ENCODE measurements at regions not wholly inside any gene's neighbourhood (a gene's known extent, or its start where the extent isn't known, plus 50 kb on each side); places are given as distances from the start of the nearest gene placed in this dataset.

DNA sequence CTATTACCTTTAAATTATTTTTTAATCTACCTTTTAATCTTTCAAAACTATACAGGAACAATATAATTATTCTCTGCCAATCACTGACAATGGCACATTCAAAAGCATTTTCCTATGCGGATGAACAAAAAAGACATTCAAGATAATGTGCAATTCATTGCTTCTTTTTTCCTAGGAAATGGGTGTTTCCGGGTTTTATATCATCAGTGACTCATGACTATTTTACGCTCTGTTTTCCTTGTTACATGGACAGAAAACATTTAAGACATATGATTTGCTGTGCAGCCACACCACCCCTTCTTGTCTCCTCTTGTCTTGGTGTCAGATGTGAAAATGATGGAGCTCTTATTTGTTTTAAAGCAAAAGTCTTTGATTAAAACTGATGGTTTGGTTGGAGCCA is 184.7 kb upstream of the LINC00305 start:
- Histone ChIP-seq H3K27ac (ENCODE audit: low read depth, low read length) (no peak overlapping the region), H3K36me3 (ENCODE audit: control insufficient read depth, low read length) (no peaks in the 10 kb centered on the region), H3K9me3 (ENCODE audit: control insufficient read depth, insufficient read depth, low read length) (no peaks in the 10 kb centered on the region), H3K27me3 (ENCODE audit: control insufficient read depth, low read length) (no peaks in the 10 kb centered on the region), H3K9me2 (replicated peaks; ENCODE audit: control insufficient read depth, low read length) (no peaks in the 10 kb centered on the region), H3K79me2 (ENCODE audit: control insufficient read depth, low read length) (no peaks in the 10 kb centered on the region), H3K4me2 (ENCODE audit: low read length) (no peak overlapping the region), H3K4me1 (ENCODE audit: control insufficient read depth, low read length) (no peaks in the 10 kb centered on the region), H4K20me1 (ENCODE audit: control insufficient read depth, insufficient read depth, low read depth, low read length) (no peaks in the 10 kb centered on the region), H3K4me3 (ENCODE audit: low read length) (no peak overlapping the region), H3F3A (ENCODE audit: control insufficient read depth, insufficient read depth) (no peaks in the 10 kb centered on the region)
- TF ChIP-seq EZH2phosphoT487 (IDR thresholded peaks at IDR 0.05; ENCODE audit: borderline replicate concordance, low read length): no peak
- TF ChIP-seq, protein P1, sequence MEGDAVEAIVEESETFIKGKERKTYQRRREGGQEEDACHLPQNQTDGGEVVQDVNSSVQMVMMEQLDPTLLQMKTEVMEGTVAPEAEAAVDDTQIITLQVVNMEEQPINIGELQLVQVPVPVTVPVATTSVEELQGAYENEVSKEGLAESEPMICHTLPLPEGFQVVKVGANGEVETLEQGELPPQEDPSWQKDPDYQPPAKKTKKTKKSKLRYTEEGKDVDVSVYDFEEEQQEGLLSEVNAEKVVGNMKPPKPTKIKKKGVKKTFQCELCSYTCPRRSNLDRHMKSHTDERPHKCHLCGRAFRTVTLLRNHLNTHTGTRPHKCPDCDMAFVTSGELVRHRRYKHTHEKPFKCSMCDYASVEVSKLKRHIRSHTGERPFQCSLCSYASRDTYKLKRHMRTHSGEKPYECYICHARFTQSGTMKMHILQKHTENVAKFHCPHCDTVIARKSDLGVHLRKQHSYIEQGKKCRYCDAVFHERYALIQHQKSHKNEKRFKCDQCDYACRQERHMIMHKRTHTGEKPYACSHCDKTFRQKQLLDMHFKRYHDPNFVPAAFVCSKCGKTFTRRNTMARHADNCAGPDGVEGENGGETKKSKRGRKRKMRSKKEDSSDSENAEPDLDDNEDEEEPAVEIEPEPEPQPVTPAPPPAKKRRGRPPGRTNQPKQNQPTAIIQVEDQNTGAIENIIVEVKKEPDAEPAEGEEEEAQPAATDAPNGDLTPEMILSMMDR (IDR thresholded peaks at IDR 0.05; ENCODE audit: low read depth, low read length, poor library complexity, severe bottlenecking): no peak

DNA sequence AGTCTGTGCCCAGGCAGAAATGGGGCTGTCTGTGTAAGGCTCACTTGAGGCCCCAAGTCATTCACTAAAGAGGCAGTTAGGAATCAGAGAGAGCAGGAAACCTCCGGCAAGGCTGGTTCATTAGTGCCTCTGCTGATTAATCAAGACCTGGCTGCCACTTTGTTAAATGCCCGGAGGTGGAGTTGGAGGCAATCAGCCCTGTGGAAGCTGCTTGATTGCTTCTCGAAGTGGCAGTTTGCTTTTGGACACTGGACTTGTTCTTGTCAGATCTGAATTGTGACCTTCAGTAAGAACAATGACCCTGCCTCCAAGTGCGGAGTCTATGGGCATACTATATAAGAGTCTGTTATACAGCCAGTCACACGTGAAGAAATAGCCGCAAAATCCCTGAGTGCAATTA is 183.9 kb upstream of the LINC00305 start:
- Histone ChIP-seq H3K4me1 (ENCODE audit: control insufficient read depth, low read length) (no peaks in the 10 kb centered on the region), H3K9me2 (replicated peaks; ENCODE audit: control insufficient read depth, low read length) (no peaks in the 10 kb centered on the region), H3K9me3 (ENCODE audit: control insufficient read depth, insufficient read depth, low read length) (no peaks in the 10 kb centered on the region), H3K27me3 (ENCODE audit: control insufficient read depth, low read length) (no peaks in the 10 kb centered on the region), H3K27ac (ENCODE audit: low read depth, low read length) (no peak overlapping the region), H3K4me3 (ENCODE audit: low read length) (no peak overlapping the region), H4K20me1 (ENCODE audit: control insufficient read depth, insufficient read depth, low read depth, low read length) (no peaks in the 10 kb centered on the region), H3F3A (ENCODE audit: control insufficient read depth, insufficient read depth) (no peaks in the 10 kb centered on the region), H3K79me2 (ENCODE audit: control insufficient read depth, low read length) (no peaks in the 10 kb centered on the region), H3K36me3 (ENCODE audit: control insufficient read depth, low read length) (no peaks in the 10 kb centered on the region), H3K4me2 (ENCODE audit: low read length) (no peak overlapping the region)
- TF ChIP-seq, protein P1 (IDR thresholded peaks at IDR 0.05; ENCODE audit: low read depth, low read length, poor library complexity, severe bottlenecking): no peak
- no peak for TF ChIP-seq EZH2phosphoT487 (IDR thresholded peaks at IDR 0.05; ENCODE audit: borderline replicate concordance, low read length)

DNA sequence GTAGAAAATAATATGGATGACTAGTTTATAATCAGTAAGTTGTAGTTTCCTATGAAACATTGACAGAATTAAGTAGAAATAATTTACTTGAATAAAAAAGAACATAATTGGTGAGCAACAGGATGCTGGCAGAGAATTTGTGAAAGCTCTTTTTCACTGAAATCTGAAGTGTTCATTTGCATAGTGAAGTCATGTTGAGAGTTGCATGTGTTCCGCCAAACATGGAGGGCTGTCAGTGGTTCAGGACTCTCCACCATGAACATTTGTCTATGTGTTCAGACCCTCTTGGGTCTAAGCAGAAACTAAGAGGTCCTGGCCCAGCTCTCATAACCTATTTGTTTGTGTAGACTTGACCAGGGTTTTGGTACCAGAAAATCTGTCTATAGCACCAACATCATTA is 182.5 kb upstream of the LINC00305 start:
- Histone ChIP-seq H3K4me1 (ENCODE audit: control insufficient read depth, low read length) (no peaks in the 10 kb centered on the region), H3K27ac (ENCODE audit: low read depth, low read length) (no peak overlapping the region), H3K9me3 (ENCODE audit: control insufficient read depth, insufficient read depth, low read length) (no peaks in the 10 kb centered on the region), H3K4me2 (ENCODE audit: low read length) (no peak overlapping the region), H3F3A (ENCODE audit: control insufficient read depth, insufficient read depth) (no peaks in the 10 kb centered on the region), H3K36me3 (ENCODE audit: control insufficient read depth, low read length) (no peaks in the 10 kb centered on the region), H3K9me2 (replicated peaks; ENCODE audit: control insufficient read depth, low read length) (no peaks in the 10 kb centered on the region), H3K27me3 (ENCODE audit: control insufficient read depth, low read length) (no peaks in the 10 kb centered on the region), H3K79me2 (ENCODE audit: control insufficient read depth, low read length) (no peaks in the 10 kb centered on the region), H3K4me3 (ENCODE audit: low read length) (no peak overlapping the region), H4K20me1 (ENCODE audit: control insufficient read depth, insufficient read depth, low read depth, low read length) (no peaks in the 10 kb centered on the region)
- no peak for TF ChIP-seq EZH2phosphoT487 (IDR thresholded peaks at IDR 0.05; ENCODE audit: borderline replicate concordance, low read length)
- TF ChIP-seq, protein P1 (IDR thresholded peaks at IDR 0.05; ENCODE audit: low read depth, low read length, poor library complexity, severe bottlenecking): no peak

DNA sequence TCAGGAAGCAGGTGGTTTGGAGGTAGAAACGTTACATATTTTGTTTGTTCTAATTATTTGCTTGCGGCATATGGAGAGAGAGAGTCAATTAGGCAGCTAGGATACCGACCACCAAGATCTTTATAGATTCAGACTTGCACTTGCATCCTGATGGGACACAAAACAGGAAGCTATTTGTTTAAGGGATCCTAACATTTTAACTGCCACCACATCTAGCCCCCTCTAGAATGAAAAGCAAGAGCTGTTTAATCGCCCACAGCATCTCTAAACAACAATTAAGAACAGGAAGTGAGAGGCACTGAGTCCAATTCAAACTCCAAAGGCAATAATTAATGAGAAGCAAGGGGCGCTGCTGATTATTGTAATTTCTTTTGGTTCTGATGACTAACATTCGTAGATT is 182.0 kb upstream of the LINC00305 start:
- Histone ChIP-seq H3K4me1 (ENCODE audit: control insufficient read depth, low read length) (no peaks in the 10 kb centered on the region), H3K9me2 (replicated peaks; ENCODE audit: control insufficient read depth, low read length) (no peaks in the 10 kb centered on the region), H4K20me1 (ENCODE audit: control insufficient read depth, insufficient read depth, low read depth, low read length) (no peaks in the 10 kb centered on the region), H3K27me3 (ENCODE audit: control insufficient read depth, low read length) (no peaks in the 10 kb centered on the region), H3K4me3 (ENCODE audit: low read length) (no peak overlapping the region), H3K4me2 (ENCODE audit: low read length) (no peak overlapping the region), H3K9me3 (ENCODE audit: control insufficient read depth, insufficient read depth, low read length) (no peaks in the 10 kb centered on the region), H3F3A (ENCODE audit: control insufficient read depth, insufficient read depth) (no peaks in the 10 kb centered on the region), H3K36me3 (ENCODE audit: control insufficient read depth, low read length) (no peaks in the 10 kb centered on the region), H3K79me2 (ENCODE audit: control insufficient read depth, low read length) (no peaks in the 10 kb centered on the region), H3K27ac (ENCODE audit: low read depth, low read length) (no peak overlapping the region)
- TF ChIP-seq, protein P1 (IDR thresholded peaks at IDR 0.05; ENCODE audit: low read depth, low read length, poor library complexity, severe bottlenecking): no peak
- no peak for TF ChIP-seq EZH2phosphoT487 (IDR thresholded peaks at IDR 0.05; ENCODE audit: borderline replicate concordance, low read length)
